ENCODE measurements at regions not wholly inside any gene's neighbourhood (a gene's known extent, or its start where the extent isn't known, plus 50 kb on each side); places are given as distances from the start of the nearest gene placed in this dataset.

DNA sequence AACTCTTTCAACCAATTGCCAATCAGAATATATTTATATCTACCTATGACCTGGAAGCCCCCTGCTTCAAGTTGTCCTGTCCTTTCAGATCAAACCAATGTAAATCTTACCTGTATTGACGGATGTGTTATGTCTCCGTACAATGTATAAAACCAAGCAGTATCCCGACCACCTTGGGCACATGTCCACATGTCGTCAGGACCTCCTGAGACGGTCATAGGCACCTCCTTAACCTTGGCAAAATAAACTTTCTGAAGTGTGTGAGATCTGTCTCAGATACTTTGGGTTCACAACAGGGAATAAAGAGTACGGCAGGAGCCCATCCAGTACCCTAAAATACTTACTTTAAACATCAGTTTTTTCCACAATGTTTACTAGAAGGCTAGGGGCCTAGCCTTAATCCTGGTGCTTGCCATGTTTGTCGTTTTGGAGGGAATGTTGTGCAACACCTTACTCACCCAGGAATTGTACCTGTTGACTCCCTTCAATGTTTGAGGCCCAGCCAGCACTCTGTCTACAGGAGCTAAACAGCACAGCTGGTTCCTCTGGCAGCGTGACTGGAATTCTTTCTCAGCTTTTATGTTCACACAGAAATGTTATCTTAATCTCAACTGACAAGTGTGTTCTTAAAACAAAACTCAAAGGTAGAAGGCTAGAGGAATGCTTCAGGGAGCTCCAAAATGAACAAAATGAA is 90.8 kb upstream of the USP25 start:
- no peak for TF ChIP-seq CTCF (IDR thresholded peaks at IDR 0.05)
- TF ChIP-seq EZH2 (IDR thresholded peaks at IDR 0.05), result no peak

Measured in neural progenitor cell (in vitro differentiated cells).